ENCODE measurements at regions not wholly inside any gene's neighbourhood (a gene's known extent, or its start where the extent isn't known, plus 50 kb on each side); places are given as distances from the start of the nearest gene placed in this dataset.

DNA sequence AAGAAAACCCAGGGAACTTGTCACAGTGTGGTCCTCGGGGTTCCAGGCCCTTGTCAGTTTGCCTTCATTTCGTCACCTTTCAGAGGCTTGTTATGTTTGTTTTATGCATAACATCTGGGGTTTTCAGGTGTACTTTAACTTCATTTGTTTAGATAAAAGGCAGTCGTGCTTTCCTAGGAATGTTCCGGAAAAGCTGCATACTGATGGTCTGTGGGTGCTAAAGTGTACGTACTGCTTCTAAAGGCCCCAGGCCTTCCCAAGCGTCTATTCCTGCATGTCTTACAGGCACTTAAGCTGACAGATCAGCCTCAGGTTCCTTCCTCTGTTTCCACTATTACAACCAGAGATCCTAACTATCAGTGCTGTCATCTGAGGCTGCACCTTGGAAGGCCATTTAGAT is 95.6 kb upstream of the ANKH start:
- DNase-seq, result no peak

DNA sequence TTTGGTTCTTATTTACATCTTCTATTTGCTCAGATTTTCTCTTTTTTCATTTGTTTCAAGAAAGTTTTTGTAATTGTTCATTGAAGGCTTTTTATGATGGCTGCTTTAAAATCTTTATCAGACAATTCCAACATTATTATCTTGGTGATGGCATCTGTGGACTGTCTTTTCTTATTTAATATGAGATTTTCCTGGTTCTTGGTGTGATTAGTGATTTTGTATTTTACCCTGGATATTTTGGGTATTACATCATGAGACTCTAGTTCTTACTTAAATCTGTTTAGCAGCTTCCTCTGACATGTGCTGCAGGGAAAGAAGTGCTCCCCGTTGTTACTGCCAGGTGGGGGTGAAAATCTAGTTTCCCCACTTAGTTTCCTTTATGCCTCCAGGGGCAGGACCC is 94.2 kb upstream of the ANKH start:
- DNase-seq, result no peak

DNA sequence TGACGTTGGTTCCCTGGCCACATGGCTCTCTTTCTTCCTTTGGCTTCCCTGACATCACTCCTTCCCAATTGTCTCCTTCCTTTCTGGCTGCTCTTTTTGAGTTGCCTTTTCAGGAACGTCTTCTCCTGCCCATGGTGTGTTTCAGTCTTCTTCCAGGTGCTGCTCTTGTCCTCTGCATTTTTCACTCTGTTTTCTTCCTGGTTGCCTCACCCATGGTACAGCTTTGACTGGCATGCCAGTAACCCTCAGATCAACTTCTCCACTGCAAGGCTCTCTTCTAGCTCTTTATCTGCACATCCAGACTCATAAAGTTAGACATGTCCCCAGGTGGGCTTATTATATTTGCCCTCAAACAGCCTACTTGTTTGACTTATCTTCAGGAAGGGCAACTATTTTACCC is 91.0 kb upstream of the ANKH start:
- DNase-seq, result no peak

DNA sequence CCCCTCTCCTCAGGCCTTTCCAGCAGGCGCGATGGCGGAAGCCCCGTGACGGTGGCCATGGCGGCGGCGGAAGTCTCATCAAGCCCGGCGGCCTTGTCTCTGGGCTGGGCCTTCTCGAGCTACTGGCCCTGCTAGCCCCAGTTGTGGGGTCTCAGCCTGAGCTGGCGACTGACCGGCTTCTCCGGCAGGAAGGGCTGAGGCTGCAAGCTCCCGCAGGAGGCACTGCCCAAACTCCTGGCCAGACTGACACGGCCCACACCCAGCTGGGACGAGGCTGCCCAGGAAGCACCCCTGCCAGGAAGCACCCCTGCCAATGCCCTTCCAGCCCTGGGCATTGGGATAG is 88.5 kb upstream of the ANKH start:
- DNase-seq, result no peak

DNA sequence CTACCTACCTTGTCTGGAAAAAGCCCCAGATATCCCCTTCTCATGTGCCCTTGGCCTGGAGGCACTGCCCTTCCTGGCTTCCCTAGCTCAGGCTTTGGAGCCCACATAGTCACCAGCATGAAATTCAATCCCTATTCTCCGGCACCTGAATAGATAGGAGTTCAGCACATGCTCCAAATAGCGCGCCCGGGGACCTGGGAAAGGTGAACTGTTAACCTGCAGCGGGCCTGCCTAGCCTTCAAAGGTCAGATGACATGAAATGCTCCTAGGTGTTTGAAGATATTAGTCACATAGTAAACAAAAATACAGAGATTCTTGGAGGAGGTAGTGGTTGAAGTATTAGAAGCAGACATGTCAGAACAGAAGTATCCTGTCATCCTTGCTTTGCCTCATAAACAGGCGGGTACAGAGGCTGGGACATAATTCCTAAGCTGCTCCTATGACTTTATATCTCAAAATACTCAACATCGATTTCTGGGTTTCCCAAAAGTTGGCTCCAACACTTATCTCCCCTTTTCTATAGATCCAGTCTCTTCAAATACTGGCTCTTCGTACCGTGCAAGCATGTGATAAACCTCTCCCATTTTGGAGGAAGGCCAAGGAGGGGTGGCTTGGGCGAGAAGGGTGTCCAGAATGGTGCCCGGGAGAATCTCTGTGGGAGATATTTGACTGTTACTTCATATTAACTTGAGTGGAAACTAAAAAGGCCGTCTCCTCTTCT is 88.0 kb upstream of the ANKH start:
- DNase-seq, result no peak

DNA sequence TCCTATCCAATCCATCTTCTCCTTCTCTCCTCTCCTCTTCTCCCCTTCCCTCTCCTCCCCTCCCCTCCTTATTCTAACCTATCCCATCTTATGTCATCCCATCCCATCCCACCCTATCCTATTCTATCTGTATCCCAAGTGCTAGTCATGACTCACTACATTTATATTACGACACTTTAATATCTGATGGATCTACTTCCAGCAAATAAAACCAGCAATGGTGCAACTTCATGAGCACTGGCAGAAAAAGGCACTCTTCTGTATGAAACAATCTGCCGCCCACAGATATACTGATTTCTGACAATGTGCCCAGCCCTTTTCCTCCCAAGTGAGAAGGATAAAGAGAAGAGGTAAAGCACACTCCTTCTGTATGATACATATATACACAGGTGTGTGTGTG is 86.6 kb upstream of the ANKH start:
- no peak for DNase-seq

DNA sequence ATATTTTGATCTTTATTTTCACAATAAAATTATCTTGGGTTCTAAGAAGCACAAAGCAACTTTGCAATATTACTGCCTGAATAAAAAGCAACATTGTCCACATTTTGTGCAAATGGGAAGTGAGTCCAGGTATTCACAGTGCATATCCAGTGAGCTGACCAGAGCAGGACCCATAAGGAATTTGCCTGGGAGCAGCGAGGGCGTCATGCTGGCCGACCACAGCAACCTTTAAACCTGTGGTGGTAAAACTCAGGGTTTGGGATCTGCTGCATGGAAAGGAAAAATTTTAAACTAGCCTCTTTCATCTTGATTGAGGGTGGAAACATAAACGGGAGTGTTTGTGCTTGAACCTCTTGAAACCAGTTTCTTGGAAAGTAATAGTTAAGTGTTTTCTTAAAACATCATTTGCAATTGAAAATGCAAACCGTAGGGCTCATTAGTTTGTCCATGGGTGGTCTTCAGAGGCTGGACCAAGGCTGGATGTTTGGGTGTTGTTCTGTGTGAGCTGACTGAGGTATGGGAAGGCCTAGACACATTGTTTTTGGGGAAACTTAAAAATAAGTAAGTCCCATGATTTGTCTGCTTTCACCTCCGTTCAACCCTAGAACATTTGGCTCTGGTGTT is 85.0 kb upstream of the ANKH start:
- no peak for DNase-seq

DNA sequence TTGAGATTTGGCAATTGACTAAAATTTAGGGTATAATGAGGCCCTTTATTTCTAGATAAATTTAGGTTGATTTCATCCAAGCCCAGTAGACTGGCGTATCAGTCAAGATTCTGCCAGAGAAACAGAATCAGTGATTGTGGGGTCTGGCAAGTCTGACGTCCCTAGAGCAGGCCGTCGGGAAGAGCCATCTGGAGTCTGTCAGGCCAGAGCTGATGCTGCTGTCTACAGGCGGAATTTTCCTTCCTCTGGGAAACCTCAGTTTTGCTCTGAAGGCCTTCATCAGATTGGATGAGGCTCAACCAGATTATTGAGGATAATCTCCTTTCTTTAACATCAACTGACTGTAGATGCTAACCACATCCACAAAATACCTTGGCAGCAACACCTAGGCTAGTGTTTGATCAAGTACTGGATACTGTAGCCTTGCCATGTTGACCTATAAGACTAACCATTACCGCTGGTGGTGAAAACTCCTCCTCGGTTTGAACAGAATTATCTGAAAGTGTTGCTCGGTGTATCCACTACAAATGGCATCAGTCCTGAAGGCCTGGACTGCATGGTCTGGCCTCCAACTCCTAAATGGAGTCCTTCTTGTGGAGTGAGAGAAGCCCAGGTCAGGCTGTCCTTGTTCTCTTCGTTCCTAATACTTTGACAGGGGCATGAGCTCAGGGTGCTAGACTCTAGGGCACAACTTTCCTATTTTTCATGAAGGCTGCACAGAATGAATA is 83.2 kb upstream of the ANKH start:
- no peak for DNase-seq

DNA sequence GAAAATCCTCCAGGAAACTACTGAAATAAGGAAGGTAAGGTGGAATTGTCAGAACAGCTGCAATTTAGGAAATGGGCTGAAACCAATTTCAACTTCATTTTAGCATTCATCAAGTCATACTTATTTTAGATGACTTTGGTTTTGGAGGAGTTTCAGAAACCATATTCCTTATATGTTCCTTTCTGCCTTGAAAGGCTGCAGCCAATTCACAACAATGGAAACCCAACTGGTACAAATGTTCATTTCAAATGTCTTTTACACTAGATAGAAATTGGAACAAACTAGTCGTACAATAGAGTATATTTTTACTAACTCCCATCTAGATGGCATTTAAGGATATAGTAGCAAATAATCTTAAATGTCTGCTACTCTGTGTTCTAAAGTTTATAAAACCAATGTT is 82.6 kb upstream of the ANKH start:
- no peak for DNase-seq

DNA sequence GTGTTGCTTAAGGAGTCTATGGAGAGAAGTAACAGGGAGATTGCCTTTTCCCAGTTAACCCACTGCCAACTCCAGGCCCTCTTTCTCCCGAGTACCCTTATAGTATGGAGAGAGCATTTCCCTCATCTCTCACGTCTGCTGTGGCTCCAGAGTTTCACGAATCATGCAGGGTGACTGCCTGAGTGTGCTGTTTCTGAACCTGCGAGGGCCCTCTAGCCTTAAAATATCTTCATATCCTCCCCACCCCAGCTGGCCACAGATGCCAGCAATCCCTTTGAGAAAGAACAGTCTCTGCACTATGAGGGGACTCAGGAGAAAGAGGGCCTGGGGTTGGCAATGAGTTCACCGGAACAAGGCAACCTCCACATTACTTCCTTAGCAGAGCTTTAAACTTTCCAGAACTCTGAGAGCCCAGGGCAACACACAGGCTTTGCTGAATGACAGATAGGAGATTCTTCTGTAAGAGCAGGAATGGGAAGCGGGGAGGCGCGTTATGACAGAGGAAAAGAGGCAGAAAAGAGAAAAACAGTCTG is 81.6 kb upstream of the ANKH start:
- no peak for DNase-seq

DNA sequence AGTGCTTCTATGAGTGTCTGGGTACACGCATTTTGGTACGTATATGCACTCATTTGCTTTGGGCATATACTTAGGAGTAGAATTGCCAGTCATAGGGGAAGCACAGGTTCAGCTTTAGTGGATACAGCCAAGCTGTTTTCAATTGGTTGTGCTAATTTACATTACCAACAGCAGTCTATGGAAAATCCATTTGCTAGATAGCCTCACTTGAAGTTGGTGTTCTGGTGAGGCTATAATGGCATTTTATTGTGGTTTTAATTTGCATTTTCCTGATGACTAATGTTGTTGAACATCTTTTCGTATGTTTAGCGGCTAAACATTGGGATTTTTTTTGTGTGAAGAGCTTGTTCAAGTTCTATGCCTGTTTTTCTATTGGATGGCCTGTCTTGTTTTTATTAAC is 76.8 kb upstream of the ANKH start:
- no peak for DNase-seq

DNA sequence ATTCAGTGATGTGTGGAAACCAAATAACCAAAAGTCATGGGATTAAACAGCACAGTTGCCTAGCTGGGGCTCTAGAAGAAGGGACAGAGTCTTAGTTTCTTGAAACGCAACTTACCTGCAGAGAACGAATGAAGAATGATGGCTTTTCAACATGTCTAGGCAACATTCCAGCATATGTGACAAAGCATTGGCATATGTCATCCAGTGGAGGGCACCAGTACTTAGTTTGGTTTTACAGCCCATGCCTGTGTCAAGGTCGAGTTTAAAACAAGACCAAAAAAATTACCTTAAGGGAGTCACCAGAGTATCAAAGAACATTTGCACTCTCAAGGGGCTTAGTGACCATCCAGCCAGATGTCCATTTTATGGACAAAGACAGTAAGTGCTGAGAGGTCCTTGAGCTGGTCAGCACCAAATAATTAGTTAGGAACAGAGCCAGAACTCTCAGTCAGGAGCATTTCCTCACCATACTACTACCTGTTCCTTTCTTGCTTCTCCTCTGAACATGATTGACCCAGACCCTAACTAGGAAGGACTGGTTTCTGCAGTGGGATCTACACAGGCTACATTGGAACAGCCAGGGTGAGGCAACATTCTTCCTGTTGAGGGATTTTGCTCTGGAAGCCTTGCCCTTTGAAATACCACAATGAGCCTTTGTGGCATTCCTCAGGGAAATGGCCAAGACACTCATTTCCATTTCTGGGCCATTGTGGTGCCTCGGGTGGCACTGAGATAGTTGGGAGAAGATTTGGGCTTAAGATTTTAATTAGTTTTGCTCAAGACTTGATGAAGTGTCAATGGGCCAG is 75.4 kb upstream of the ANKH start:
- no peak for DNase-seq

DNA sequence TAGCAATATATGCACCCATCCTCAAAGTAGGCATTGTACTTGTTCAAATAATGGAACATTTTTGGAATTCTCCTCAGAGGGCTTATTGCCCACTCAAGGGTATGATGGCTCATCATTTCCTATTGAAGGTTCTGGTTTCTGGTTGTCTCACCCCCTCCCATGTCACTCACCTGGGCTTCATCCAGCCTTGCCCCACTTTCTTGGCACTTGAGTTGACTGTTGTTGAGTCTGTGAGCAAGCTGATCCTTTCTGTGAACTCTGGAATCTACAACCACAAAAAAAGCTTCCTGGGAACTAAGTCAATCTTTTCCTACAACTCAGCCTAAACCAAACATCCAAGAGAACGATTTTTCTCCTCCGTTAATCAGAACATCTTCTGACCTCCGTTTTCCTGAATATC is 73.9 kb upstream of the ANKH start:
- DNase-seq, result no peak

DNA sequence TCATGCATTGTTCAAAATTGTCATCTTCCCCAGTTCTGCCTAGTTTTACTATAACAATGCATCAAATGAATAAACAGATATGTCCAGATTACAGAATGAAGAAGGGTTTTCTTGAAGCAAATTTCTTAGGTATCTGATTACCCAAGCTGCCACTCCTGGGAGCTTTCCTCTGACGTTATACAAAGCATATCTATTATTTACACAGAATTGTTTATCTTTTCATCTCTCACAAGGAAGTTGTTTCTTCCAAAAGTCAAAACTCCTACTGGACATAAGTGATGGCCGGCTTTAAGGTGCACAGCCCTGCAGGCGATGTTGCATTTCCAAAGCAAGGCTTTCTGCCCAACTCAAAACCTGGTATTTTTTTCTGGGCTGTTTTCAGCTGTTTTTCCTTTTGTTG is 73.4 kb upstream of the ANKH start:
- no peak for DNase-seq

DNA sequence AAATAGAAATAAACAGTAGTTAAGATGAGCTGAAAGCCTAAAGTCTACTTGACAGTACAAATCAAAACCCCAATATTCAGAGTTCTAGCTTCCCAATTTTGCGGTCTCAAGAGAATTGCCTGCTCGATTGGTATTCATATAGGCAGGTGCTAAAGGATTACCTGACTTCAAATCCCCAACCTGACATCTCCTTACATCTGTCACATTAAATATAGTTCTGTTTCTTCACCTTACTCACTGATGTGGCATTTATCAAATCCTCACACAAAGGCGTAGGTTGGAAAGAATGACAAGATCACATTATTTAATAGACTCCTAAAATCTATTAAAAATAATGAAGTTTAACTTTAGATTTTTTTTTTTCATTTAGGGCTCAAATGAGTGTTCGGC is 72.8 kb upstream of the ANKH start:
- no peak for DNase-seq

DNA sequence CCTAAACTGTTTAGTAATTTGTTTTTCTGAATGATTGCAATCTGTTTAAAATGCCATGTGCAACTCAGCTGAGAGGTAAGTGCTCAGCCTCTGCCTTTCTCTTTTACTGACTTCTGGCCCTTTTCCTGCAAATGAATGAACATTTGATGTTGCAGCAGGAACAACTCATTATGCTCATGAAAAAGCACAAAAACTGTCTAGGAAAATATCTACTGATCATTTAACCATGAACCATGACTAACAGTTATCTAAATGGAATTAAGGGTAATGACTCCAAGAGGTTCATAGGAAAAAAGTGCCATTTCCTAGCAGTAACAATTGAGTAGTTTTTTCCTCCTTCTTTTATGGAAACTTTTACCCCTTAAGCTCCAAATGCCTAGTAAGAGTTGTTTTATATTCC is 70.6 kb upstream of the ANKH start:
- no peak for DNase-seq

DNA sequence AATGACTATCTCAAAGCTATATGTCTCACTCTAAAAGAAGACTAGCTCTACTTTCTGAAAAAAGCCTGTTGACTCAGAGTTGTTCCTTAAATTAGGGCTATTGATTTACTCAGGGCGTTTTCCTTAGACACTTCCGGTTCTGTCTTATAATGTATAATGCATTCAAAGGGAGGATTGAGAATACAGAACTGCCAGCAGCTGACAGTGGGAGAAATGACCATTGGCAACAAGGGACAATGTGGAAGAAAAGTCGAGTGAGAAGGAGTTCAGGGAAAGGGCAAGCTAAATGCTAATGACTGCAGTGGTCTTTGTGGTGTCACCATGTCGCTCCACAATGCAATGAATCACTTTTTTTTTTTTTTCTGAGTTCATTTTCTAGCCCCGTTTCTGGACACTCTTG is 65.7 kb upstream of the ANKH start:
- DNase-seq, result no peak

DNA sequence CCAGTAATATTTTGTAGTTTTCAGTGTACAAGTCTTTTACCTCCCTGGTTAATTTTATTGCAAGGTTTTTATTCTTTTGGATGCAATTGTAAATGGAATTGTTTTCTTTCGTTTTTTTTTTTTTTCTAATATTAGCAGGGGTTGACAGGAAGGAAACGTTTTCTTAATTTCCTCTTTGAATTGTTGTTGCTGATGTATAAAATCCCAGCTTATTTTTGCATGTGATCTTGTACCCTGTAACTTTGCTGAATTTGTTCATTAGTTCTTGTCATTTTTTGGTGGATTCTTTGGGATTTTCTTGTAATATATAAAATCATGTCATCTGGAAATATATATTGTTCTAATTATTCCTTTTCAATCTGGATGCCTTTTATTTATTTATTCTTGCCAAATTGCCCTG is 65.0 kb upstream of the ANKH start:
- DNase-seq, result no peak

DNA sequence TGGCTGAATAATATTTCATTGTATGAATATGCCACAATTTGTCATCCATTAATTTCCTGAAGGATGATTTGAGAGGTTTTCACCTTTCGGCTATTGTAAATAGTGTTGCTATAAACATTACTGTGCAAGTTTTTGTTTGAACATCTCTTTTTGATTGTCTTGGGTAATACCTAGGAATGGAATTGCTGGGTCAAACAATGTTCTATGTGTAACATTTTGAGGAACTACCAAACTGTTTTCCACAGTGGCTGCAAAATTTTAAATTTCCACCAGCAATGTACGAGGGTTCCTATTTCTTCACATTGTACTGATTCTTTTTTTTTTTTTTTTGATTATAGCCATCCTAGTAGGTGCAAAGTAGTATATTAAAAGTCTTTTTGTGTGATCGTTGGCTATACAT is 63.8 kb upstream of the ANKH start:
- DNase-seq, result no peak

DNA sequence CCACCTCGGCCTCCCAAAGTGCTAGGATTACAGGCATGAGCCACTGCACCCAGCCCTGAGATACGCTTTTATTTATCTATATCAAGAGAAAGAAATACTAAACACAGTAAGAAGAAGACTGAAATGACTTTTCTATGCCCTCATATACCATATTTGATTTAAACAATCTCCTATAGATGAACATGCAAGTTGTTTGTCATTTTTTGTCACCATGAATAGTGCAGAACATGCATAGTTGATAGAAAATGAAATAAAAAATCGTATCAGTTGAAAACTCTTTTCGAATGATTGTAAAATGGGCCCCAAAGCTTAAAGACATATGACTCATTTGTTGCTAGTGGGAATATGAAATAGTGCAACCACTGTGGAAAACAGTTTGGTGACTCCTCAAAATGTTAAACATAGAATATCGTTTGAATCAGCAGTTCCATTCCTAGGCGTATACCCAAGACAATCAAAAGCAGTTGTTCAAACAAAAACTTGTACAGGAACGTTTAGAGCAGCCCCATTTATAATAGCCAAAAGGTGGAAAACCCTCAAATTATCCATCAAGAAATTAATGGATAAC is 61.4 kb upstream of the ANKH start:
- no peak for DNase-seq

DNA sequence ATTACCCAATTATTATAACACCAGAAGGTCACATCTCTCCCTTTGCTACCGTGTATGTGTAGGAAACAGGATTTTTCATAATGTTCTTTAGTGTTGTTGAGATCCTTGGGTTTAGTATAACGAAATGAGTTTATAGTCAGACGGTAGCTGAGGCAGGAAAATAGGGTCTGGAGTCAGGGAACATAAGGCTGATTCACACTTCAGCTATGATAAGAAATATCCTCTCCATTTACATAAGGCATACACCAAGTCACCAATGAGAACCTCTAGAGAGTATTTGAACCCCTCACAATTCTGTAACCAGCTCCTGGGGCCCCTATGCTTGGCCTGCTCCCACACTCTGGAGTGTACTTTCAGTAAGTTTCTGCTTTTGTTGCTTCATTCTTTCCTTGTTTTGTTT is 58.9 kb upstream of the ANKH start:
- DNase-seq, result no peak

DNA sequence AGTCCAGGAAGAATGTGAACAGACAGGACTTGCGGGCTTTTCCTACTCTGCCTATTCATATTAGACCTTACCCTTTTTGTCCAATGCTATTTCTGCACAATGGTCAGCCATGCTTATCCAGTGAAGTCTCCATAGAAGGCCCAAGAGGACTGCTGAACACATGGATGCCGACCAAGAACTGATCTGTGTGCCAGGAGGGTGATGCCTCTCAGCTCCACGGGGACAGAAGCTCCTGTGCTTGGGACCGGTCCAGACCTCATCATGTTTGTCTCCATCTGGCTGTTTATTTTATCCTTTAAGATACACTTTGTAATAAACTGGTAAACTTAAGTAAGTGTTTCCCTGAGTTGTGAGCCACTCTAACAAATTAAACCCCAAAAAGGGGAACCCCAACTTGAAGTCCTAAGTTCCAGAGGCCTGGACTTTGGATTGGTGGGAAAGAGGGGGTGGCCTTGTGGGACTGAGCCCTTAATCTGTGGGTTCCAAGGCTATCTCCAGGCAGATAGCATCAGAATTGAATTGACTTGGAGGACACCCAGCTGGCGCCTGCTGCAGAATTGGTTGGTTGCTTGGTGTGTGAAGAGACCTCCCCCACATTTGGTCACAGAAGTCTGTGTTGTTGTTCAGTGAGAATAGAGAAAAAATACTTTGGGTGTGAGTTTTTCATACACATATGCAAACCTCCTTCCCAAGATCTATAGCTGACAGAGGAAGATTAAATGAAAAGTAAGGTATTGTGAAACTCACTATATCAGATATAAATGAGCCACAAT is 57.9 kb upstream of the ANKH start:
- DNase-seq, result no peak
